ENCODE measurements at regions not wholly inside any gene's neighbourhood (a gene's known extent, or its start where the extent isn't known, plus 50 kb on each side); places are given as distances from the start of the nearest gene placed in this dataset.
"Not testable (repeated sequence)": the region's sequence is repeated elsewhere in the genome, so short reads cannot be mapped to it uniquely, and the experiment has no call there.

DNA sequence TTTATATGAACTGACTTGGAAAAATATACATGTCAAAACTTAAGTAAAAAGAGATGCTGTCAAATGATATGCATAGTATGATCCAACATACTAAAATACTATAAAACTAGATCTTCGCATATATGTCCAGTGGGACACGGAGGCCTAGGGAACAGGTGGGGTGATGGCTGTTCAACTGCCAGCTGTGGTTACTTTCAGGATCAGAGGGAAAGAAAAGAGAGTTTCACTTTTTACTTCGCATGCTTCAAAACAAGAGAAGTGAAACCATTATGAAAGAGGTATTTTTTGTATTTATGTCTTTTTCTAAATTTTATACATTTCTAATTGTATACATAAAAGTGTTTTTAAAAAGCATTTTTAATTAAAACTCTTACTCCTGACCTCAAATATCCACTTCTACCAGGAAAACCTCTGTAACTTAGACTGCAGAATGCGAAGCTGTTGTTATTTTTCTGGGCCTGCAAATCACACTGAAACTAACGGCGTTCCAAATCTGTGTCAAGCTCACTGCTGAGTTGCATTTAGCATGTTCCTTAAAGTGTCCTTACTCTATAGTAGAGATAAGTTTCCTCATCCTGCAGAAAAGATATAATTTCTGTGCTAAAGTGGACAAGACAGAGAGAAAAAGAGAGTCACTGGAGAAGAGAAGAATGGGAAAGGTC lies 97.8 kb upstream of the SLC35G4 start:
- FAIRE-seq (no peak), DNase-seq (ENCODE audit: low spot score) (no peak)

DNA sequence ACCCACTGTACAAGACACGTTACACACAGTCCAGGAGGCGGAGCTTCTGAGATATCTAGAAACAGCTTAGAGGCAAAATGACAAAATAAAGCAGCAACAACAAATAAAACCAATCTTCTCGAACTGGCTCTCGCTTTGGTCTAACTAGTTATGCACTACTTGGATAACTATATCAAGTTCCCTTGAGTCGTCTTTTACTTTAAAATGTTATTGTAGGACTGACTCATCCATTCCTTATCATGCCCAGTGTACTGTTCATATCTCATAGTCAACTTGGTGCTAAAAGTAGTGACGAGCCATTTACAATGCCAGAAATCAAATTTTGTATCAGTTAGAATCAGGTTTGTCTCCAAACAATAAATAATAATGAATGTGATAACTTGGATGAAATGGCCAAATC lies 102.5 kb upstream of the SLC35G4 start:
- FAIRE-seq (no peak), DNase-seq (ENCODE audit: low spot score) (no peak)

DNA sequence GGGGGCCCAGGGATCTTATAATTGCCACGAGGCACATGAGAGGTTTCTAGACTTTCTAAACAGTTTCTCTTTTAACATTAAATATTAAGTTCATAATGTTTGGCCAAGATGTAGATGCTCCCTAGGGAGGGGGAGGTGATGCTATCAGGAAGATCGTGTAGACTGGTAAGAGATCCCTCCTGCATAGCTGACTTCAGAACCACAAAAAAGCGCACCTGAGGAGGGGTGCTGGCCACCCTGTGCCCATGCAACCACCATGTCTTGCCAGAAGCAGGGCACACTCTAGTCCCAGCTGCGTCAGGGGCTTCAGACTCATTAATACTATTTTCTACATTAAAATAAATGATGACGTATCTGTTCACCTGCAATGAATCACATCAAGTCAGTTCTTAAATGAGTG lies 103.4 kb upstream of the SLC35G4 start:
- DNase-seq (ENCODE audit: low spot score) = no peak
- no peak for FAIRE-seq

DNA sequence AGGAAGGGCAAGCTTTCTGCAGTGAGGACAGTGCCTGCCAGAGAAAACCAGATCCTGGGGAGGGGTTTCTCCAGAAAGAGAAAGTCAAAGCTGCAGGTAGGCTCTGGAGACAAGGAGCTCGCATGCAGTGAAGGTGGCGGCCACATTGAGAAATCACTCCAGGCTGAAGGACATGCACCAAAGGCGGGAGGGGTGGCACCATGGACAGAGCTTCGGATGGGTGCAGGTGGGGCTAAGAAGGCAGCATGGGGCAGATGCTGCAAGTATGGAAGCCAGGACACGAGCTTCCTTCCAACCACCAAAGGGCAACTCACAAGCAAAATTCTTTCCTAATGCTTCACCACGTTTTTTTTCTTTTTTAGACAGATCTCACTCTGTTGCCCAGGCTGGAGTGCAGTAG lies 104.4 kb upstream of the SLC35G4 start:
- no peak for DNase-seq (ENCODE audit: low spot score)
- no peak for FAIRE-seq

DNA sequence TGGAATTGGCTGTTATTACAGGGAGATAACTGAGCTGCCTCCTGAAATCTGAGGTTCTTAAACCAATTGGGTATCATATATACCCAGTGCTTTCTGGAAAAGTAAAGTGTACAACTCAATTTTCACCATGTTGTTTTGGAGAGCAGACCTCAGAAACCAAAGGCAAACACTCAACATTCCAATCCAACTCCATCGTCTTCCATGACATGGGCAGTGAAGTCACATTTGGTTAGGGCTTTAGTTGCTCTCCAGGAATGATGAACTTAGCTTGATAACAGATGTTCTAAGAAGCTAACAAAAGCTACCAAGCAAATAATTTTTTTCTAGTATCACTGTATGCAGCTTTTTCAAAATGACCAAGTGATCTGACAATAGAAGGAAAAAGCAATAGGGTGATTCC lies 107.0 kb upstream of the SLC35G4 start:
- DNase-seq (ENCODE audit: low spot score) = no peak
- no peak for FAIRE-seq

DNA sequence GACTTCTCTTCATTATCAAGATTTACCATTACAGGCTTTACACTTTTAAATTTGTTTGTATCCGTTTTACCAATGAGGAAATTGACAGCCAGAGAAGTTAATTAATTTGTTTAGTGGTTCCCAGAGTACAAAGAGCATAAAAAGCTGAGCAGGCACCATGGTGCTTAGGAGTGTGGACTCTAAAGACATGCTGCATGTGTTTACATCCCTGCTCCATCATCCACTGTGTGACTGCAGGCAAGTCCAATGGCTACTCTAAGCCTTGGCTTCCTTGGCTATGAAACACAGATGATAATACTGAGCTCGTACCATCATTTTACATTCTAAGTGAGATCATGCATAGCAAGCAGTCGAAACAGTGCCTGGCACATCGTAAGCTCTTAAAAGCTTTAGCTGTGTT lies 108.0 kb upstream of the SLC35G4 start:
- no peak for FAIRE-seq

DNA sequence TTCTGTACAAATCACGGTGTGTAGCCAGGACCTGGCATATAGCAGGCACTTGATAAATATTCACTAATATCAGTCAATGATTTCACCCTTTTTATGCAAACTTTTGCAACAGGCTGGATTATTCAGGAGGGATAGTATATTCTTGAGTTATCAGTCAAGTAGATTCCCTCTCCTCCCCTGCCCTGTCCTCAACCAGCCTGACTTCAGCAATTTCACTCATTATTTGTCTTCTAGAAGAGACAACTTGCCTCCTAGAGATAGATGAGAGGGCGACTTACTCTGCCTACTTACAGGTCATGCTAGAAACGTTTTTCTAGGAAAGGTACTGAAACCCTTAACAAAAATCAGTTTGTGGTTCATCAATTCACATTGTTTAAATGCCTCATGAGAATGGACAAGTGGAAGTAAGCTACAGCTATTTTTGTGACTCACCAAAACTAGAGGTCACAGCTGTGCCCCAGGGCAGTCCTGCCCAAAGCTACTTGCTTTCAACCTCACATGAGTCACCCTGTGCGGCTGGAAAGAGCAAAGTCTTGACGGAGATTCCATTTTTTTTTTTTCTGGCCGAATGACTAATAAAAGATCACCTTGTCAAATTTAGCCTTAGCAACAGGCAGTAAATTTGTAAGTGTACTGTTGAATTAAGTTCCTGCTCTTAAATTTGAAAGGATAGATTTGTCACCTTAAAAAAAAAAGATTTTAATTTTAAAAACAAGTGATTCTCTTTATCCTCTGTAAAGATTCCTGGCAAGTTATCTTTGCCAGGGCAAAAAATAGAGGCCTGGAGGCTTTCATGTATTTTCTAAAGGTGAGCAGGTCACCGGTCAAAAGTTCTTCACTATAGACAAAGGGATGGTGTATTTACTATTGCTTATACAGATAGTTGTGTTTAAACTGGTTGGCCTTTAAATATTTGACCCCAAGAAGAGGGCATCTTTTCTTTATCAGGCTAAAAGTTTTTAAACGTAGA lies 109.0 kb upstream of the SLC35G4 start:
- FAIRE-seq (peak; percentile 98), DNase-seq (ENCODE audit: low spot score) (peak; percentile 93)

More for the DNA sequence above, 108.0 kb upstream of the SLC35G4 start:
- DNase-seq (ENCODE audit: low spot score) = no peak

DNA sequence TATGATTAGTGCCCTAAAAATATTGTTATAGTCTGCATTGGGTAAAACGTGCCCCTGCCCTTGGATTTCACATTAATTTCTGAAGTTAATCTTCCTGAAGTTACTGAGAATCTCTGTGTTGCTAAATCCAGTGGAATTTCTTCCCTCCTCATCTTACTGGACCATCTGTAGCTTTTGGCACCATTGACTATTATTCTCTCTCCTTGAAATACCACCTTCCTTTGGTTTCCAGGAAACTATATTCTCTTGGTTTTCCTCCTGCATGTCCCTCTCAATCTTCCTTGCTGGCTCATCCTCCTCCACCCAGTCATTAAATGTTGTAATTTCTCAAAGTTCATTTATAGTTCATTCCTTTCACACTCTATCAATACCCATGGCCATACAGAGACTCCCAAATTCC lies 110.6 kb upstream of the SLC35G4 start:
- DNase-seq (ENCODE audit: low spot score) = no peak
- no peak for FAIRE-seq

DNA sequence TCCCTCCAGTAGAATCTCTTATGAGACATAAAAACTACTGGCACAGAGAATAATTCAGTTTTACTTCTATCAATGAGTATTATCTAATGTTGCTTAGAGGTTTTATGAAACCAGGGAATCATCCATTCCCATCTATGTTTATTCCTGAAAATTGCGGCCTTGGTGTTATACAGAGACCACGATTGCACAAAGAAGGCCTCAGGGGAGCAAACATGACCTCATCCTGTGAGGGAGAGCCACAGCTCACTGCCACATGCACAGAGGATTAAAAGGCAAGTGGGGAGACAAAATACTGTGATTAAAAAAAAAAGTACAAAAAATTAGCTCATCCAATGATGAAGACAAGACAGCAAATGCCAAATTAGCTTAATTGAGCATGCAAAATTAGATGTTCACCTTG lies 111.8 kb upstream of the SLC35G4 start:
- no peak for FAIRE-seq
- no peak for DNase-seq (ENCODE audit: low spot score)

DNA sequence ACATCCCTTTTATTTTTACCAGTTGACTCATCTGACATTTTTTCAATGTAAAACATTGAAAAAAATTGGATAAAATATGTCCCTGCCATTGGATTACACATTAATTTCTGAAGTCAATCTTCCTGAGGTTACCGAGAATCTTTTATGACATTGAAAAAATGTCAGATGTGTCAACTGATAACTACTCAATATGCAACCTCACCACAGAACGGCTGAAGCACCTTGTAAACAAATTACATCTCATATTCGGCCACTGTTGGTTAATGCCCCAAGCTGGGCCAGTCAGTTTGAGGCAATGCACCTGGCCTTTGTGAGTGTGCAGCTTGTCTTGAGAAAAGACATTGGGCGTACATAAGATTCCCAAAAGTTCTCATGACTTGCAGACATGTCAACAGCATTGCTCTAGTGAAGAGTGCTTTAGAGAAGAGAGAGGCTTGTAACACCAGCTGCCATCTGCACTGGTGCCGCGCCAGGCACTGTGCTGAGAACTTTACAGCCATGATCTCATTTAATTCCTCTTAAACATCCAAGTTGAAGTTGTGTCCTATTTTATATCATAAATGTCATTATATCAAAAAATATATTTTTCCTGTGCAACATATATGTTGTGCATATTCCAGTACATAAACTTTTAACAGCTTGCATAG lies 112.7 kb upstream of the SLC35G4 start:
- no peak for DNase-seq (ENCODE audit: low spot score)
- no peak for FAIRE-seq

DNA sequence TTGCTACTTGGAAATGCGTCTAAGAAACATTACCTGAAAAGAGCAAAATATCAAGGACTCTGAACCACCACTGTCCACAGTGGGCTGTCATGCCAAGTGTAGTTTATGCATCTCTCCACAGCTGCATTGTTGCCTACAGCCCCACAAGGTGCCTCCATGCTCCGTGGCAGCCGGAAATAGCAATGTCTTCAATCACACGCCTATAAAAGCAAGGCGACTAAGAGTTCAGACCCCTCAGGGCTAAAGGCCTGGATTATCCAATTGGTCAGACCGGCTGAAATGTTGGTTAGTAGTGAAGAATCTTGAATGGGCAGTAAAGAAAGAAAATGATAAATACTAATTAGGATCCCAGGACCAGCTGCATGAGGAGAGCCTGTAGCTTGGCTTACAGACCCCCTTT lies 114.0 kb upstream of the SLC35G4 start:
- FAIRE-seq (no peak), DNase-seq (ENCODE audit: low spot score) (no peak)

DNA sequence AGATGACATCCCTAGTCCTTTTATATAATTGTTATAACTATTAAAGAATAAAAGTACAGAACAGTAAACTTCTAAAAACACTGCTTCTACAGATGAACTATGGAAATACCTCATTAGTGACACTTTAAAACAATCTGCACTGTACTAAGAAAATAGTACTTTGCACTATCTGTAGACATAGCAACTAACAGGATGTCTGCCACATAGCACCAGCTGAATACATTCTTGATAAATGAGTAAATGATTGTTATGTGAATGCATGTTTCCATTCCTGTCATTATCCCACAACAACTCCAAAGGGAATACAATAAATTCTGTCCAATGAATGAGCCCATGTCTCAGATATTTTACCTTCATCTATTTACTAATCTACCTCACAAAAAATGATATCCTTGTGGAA lies 115.3 kb upstream of the SLC35G4 start:
- FAIRE-seq = no peak
- DNase-seq (ENCODE audit: low spot score) = no peak

DNA sequence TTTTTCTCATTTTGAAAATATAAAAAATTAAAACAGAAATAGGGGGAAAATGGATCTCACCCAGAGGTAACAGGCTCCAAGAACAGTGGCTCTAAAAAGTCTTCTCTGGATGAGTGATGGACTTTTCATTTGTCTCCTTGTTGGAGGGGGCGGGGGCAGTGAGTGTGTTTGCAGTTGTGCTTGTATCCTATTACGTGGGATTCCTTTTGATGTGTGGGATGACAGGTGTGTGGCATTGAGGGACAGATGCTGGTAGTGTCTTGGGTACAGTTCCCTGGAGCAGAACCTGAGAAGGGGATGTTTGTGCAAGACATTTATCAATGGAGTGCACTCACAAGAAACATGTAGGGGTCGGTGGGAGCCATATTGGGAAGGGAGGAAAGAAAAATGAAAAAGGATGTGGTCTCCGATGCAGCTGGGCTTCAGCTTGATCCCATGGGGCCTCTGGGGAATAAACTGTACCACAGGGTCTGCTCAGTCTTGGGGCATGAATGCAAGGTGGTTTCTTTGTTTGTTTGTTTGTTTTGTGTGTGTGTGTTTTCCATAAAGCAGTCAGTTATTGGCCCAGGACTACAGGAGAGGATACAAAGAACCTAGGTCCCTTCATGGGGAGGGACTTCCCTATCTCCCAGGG lies 120.0 kb upstream of the SLC35G4 start:
- no peak for DNase-seq (ENCODE audit: low spot score)
- no peak for FAIRE-seq

DNA sequence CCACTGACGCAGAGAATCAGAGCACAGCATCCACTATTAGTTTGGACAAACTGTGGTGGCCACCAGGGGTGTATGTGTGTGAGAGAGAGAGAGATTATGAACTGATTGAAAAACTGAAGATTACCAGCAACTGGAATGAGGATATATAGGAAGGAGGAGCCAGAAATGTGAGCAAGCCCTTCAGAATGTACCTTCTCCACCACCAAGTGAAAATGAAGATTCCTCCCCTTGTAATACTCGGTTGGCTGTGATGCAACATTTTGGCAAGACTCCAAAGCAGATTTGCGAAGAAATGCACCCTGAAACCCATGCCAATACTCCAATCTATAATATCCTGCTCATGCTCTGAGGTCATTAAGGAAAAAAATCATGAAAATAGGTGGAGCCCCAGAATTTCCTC lies 121.2 kb upstream of the SLC35G4 start:
- no peak for FAIRE-seq
- no peak for DNase-seq (ENCODE audit: low spot score)

DNA sequence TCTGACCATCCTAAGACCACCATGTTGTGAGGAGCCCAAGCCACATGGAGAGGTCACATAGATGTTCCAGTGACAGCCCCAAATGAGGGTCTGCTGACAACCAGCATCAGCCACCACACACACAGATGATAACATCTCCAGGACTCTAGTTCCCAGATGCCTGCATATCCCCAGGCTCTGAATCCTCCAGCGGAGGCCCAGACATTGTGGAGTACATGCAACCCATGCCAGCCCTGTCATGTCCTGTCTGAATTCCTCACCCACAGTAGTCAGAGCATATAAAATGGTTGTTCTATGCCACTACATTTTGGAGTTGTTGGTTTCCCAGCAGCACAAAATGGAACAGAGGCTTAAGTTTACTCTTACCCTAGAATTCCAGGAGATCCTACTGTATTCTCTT lies 122.0 kb upstream of the SLC35G4 start:
- DNase-seq (ENCODE audit: low spot score) (no peak), FAIRE-seq (no peak)

DNA sequence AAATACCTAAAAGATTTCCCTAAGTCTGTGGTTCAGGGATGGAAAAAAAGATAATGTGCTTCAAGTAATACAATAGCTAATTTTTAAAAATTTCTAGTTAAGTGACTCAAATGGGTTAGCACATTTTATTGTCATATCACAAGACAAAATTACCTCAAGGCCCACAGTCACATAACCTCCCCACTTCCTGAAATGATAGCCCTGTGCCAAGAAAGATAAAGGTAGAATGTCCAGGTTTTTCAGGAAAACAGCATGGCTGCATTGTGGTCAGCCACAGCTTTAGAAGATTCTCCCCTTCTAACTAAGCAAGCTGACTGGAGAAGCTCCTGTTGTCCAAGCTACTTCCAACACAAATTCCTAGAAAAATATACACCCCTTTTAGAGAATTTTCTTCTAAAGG lies 127.1 kb upstream of the SLC35G4 start:
- no peak for FAIRE-seq

DNA sequence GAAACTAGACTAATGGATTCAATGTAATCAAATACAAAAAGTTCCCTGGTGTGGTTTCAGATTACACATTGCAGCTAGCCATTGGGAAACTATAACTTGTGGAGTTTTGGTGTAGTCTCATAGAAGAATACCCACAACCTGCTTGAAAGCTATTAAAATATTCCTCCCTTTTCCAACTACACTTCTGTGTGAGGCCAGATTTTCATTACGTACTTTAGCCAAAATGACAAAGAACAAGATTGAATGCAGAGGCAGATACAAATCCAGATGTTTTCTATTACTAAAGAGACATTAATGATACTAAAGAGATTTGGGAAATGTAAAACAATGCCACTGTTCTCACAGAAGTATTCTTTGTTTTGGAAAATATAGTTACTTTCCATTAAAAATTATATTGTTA lies 128.7 kb upstream of the SLC35G4 start:
- FAIRE-seq (no peak), DNase-seq (ENCODE audit: low spot score) (no peak)

More for the DNA sequence above, 127.1 kb upstream of the SLC35G4 start:
- no peak for DNase-seq (ENCODE audit: low spot score)

DNA sequence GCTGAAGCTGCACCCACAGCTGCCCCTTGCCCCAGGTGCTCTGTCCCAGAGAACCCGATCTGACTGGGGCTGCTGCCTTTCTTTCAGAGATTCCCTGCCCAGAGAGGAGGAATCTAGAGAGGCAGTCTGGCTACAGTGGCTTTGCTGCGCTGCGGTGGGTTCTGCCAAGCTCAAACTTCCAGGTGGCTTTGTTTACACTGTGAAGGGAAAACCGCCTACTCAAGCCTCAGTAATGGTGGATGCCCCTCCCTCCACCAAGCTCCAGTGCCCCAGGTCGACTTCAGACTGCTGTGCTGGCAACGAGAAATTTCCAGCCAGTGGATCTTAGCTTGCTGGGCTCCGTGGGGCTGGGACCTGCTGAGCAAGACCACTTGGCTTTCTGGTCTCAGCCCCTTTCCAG lies 130.4 kb upstream of the SLC35G4 start:
- not testable (repeated sequence) for FAIRE-seq; DNase-seq (ENCODE audit: low spot score)

DNA sequence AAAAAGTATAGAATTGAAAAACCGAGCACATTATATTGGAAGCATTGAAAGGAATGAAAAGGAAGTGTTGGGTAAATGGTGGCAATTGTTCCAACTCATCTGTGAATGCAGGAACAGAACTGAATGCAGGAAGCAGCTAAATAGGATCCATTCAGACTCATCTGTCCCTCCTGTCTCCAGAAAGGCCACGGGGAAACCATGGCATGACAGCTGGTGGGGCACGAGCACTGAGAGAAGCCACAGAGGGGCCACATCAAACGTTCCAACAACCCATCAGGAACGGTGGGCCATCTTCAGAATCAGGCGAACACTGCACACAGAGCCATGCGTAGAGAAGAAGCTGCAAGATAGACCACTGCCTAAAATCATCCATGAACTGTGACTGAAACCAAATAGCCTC lies 138.5 kb upstream of the SLC35G4 start:
- DNase-seq (ENCODE audit: low spot score) (no peak), FAIRE-seq (no peak)

DNA sequence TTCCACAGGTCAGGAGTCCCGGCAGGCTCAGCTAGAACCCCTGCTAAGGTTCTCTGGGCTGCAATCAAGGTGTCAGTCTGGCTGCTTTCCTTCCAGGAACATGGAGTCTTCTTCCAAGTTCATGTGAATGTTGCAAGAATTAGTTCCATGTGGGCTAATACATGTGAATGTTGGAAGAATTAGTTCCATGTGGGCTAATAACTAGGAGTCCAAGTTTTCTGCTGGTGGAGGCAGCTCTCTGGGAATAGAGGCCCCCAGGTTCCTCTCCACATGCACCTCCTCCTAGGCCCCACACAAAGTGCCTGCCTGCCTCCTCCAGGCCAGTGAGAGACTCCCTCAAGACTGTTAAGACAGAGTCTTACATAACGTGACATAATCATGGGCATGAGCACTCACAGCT lies 140.8 kb upstream of the SLC35G4 start:
- FAIRE-seq = no peak
- DNase-seq (ENCODE audit: low spot score) = no peak

DNA sequence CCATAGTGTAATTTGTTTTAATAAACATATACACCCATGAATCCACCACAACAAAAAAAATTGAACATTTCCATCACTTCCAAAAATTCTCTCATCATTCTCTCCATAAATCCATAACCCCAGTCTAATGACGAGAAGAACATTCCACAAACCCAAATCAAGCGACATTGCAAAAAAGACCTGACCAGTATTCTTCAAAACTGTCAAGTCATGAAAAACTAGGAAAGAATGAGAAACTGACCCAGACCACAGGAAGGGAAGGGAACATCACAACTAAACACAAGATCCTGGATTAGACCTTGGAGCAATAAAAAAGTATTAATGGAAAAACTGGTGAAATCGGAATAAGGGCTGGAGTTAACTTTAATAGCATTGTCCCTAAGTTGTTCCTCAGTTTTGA lies 141.3 kb upstream of the SLC35G4 start:
- FAIRE-seq (no peak), DNase-seq (ENCODE audit: low spot score) (no peak)

DNA sequence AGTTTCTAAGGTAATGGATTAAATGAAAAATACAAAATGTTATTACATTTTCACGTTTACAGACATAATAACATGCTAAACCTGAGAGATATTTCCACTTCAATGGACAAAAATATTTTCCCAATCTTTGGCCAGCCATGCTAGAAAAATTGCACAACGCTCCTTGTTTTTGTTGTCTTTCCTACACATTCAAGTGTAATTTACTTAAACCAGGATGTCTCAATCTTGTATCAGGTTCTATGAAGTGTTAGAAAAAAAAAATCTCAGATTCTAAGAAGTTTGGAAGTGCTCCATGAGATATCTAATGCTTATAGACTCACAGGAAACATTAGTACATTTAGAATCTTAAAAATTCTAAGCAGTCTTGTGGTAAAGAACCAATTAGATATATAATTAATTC lies 141.8 kb upstream of the SLC35G4 start:
- DNase-seq (ENCODE audit: low spot score) = no peak
- no peak for FAIRE-seq

All from RCC 7860 (cell line).